Neutrophil (primary cell): ENCODE measurements at regions not wholly inside any gene's neighbourhood (a gene's known extent, or its start where the extent isn't known, plus 50 kb on each side); places are given as distances from the start of the nearest gene placed in this dataset.

Source experiments
- H3K27ac ChIP-seq: fragments of 200-600 bp; sonication (generic); 2 replicates; pipeline ENCODE4 v1.5.1; 2016; ENCODE audit warnings: mild to moderate bottlenecking, moderate library complexity
- H3K27me3 ChIP-seq: fragments of 200-600 bp; sonication (generic); 2 replicates; pipeline ENCODE4 v1.6.0; 2016; ENCODE audit warnings: mild to moderate bottlenecking
- H3K36me3 ChIP-seq: fragments of 200-600 bp; sonication (generic); 2 replicates; pipeline ENCODE4 v1.5.1; 2017
- H3K4me1 ChIP-seq, 2 experiments: fragments of 200-600 bp in 1 of 2; sonication (generic) in 1 of 2; 1 replicate in 1 of 2; 2 replicates in 1 of 2; pipeline versions ENCODE4 v1.5.1 to v1.6.1; 2013 to 2016; ENCODE audit warnings: low read depth in 1 of 2, low read length in 1 of 2, mild to moderate bottlenecking in 1 of 2, moderate library complexity in 1 of 2; ENCODE audit not compliant: control insufficient read depth in 1 of 2, insufficient read depth in 1 of 2
- H3K4me3 ChIP-seq, 2 experiments: fragments of 200-600 bp in 1 of 2; sonication (generic) in 1 of 2; 1 replicate in 1 of 2; 2 replicates in 1 of 2; pipeline ENCODE4 v1.5.1; 2013 to 2016; ENCODE audit warnings: low read depth in 1 of 2, low read length in 1 of 2, mild to moderate bottlenecking in 1 of 2, moderate library complexity in 1 of 2
- H3K9me3 ChIP-seq: fragments of 200-600 bp; sonication (generic); 2 replicates; pipeline ENCODE4 v1.5.1; 2016
- CTCF ChIP-seq: fragments of 200-600 bp; sonication (generic); IDR thresholded peaks from 2 replicates; pipeline ENCODE4 v1.5.1; 2016; ENCODE audit warnings: antibody characterized with exemption

- TF ChIP-seq CTCF = no peak
- Histone ChIP-seq H3K36me3 (no peaks in the 10 kb centered on the region), H3K4me3 (no peak overlapping the region), H3K27me3 (no peaks in the 10 kb centered on the region), H3K27ac (no peak overlapping the region), H3K9me3 (no peaks in the 10 kb centered on the region), H3K4me1 (no peaks in the 10 kb centered on the region)
Observed at GRCh38 chr4:11139871-11140270, 288.8 kb downstream of the HS3ST1 start.

GRCh38 chr4:11138964-11139363, 289.7 kb downstream of the HS3ST1 start:
- Histone ChIP-seq H3K27me3 (no peaks in the 10 kb centered on the region), H3K9me3 (no peaks in the 10 kb centered on the region), H3K36me3 (no peaks in the 10 kb centered on the region), H3K4me1 (no peaks in the 10 kb centered on the region), H3K4me3 (no peak overlapping the region), H3K27ac (no peak overlapping the region)
- TF ChIP-seq CTCF = no peak

GRCh38 chr4:11134705-11135104, 294.0 kb downstream of the HS3ST1 start:
- Histone ChIP-seq H3K27ac (no peak overlapping the region), H3K27me3 (no peaks in the 10 kb centered on the region)
- no peak for TF ChIP-seq CTCF

GRCh38 chr4:11133868-11134267, 294.8 kb downstream of the HS3ST1 start:
- Histone ChIP-seq H3K27ac (no peak overlapping the region), H3K36me3 (no peaks in the 10 kb centered on the region), H3K9me3 (no peaks in the 10 kb centered on the region), H3K4me3 (no peak overlapping the region), H3K4me1 (no peaks in the 10 kb centered on the region), H3K27me3 (no peaks in the 10 kb centered on the region)
- TF ChIP-seq CTCF = no peak

More at GRCh38 chr4:11134705-11135104, 294.0 kb downstream of the HS3ST1 start:
- no peak overlapping the region for H3K4me3 ChIP-seq
- H3K4me1 ChIP-seq = no peaks in the 10 kb centered on the region
- H3K9me3 ChIP-seq = no peaks in the 10 kb centered on the region
- H3K36me3 ChIP-seq = no peaks in the 10 kb centered on the region

GRCh38 chr4:11132478-11132877, 296.2 kb downstream of the HS3ST1 start:
- Histone ChIP-seq H3K4me1 (no peaks in the 10 kb centered on the region), H3K27ac (no peak overlapping the region), H3K4me3 (no peak overlapping the region), H3K36me3 (no peaks in the 10 kb centered on the region), H3K9me3 (no peaks in the 10 kb centered on the region), H3K27me3 (no peaks in the 10 kb centered on the region)
- no peak for TF ChIP-seq CTCF

GRCh38 chr4:11131491-11131890, 297.2 kb downstream of the HS3ST1 start:
- H3K9me3 ChIP-seq = no peaks in the 10 kb centered on the region
- TF ChIP-seq CTCF = no peak
- H3K36me3 ChIP-seq = no peaks in the 10 kb centered on the region
- no peak overlapping the region for H3K4me3 ChIP-seq
- no peaks in the 10 kb centered on the region for H3K4me1 ChIP-seq
- no peaks in the 10 kb centered on the region for H3K27me3 ChIP-seq
- no peak overlapping the region for H3K27ac ChIP-seq
